PC-9 (cell line): ENCODE measurements at regions not wholly inside any gene's neighbourhood (a gene's known extent, or its start where the extent isn't known, plus 50 kb on each side); places are given as distances from the start of the nearest gene placed in this dataset.

Experiments
- BruUV-seq: library from RNA; stranded (reverse); fragments of 400-500 nt; replicated peaks from 2 replicates; lab custom pipeline; 2021; lab: Mats Ljungman, UMichigan
- CTCF ChIA-PET: fragments of 300-600 bp; sonication (Branson Sonifier 250); formaldehyde crosslinking; loops from one replicate; lab custom pipeline; 2022; ENCODE audit warnings: antibody characterized with exemption; lab: Charles Lee
- POLR2A ChIA-PET: fragments of 300-600 bp; sonication (Branson Sonifier 250); formaldehyde crosslinking; loops from one replicate; lab custom pipeline; 2022; ENCODE audit warnings: antibody characterized with exemption; ENCODE audit not compliant: unreplicated experiment; lab: Charles Lee
- DNase-seq, 2 experiments: peaks; one replicate each; pipeline versions ENCODE4 v3.0.0 to v3.0.0-alpha.2; 2015 to 2022; ENCODE audit warnings: mixed read lengths in 1 of 2
- H2AFZ ChIP-seq: fragments of 200-600 bp; sonication (generic); 2 replicates; pipeline ENCODE4 v1.8.1; 2017; ENCODE audit warnings: antibody characterized with exemption
- H3F3A ChIP-seq: fragments of 200-600 bp; sonication (generic); 2 replicates; pipeline ENCODE4 v1.8.1; 2017; ENCODE audit warnings: antibody characterized with exemption, mild to moderate bottlenecking, low read depth; ENCODE audit not compliant: insufficient read depth
- H3K27ac ChIP-seq: fragments of 200-600 bp; sonication (generic); 2 replicates; pipeline ENCODE4 v1.6.1; 2016; ENCODE audit warnings: mixed run types
- H3K27me3 ChIP-seq: fragments of 200-600 bp; sonication (generic); 2 replicates; pipeline ENCODE4 v1.6.1; 2016; ENCODE audit warnings: low read depth, mixed run types; ENCODE audit not compliant: insufficient read depth
- H3K36me3 ChIP-seq: fragments of 200-600 bp; sonication (generic); 2 replicates; pipeline ENCODE4 v1.6.1; 2016; ENCODE audit warnings: low read depth, mixed run types
- H3K4me1 ChIP-seq: fragments of 200-600 bp; sonication (generic); replicated peaks from 2 replicates; pipeline ENCODE4 v1.6.1; 2016; ENCODE audit warnings: mixed run types; ENCODE audit not compliant: insufficient read depth
- H3K4me2 ChIP-seq: fragments of 200-600 bp; sonication (generic); 2 replicates; pipeline ENCODE4 v1.6.1; 2017; ENCODE audit warnings: mixed run types
- H3K4me3 ChIP-seq: fragments of 200-600 bp; sonication (generic); 2 replicates; pipeline ENCODE4 v1.6.1; 2016; ENCODE audit warnings: mixed run types
- H3K79me2 ChIP-seq: fragments of 200-600 bp; sonication (generic); 2 replicates; pipeline ENCODE4 v1.6.1; 2017; ENCODE audit warnings: low read depth, mixed run types
- H3K9me2 ChIP-seq: fragments of 200-600 bp; sonication (generic); 2 replicates; pipeline ENCODE4 v1.8.1; 2017; ENCODE audit warnings: mild to moderate bottlenecking; ENCODE audit not compliant: insufficient read depth
- H3K9me3 ChIP-seq: fragments of 200-600 bp; sonication (generic); 2 replicates; pipeline ENCODE4 v1.8.1; 2016; ENCODE audit warnings: low read depth; ENCODE audit not compliant: insufficient read depth
- H4K20me1 ChIP-seq: fragments of 200-600 bp; sonication (generic); 2 replicates; pipeline ENCODE4 v1.8.1; 2017; ENCODE audit not compliant: insufficient read depth
- EZH2 ChIP-seq: fragments of 200-600 bp; sonication (generic); IDR thresholded peaks from 2 replicates; pipeline ENCODE4 v1.8.0; 2017; ENCODE audit warnings: antibody characterized with exemption, low read depth
- intact Hi-C: fragments of 100-400 bp; cut with micrococcal nuclease; formaldehyde crosslinking; loops from one replicate; pipeline ENCODE4 v1.10.0; 2022; ENCODE audit not compliant: unreplicated experiment
- TF ChIP-seq, protein P1 (sequence below): fragments of 200-600 bp; sonication (generic); conservative IDR thresholded peaks from 2 replicates; pipeline ENCODE4 v1.6.1; 2017; ENCODE audit warnings: mixed run types, antibody characterized with exemption, mild to moderate bottlenecking, moderate library complexity

DNA sequence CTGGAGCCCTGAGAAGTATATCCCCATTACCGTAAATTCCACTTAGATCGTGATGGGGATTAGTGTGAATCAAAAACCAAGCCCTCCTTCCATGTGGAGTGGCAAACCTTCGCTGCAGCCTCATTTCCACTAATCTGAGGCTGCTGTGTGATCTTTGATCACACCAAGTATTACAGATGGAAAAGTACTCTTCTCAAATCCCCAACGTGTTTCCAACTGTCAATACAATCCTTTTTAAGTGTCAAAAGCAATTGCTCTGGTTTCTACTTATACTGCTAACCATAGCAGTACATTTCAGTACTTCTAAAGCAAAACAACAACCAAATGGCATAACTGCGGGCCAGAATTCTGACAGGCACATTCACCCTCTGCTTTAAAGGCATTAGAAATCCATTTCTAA is 307.7 kb upstream of the ADAMTS16 start:
- Histone ChIP-seq H3K79me2 (no peaks in the 10 kb centered on the region), H3F3A (no peaks in the 10 kb centered on the region), H4K20me1 (no peaks in the 10 kb centered on the region), H2AFZ (no peak overlapping the region), H3K4me2 (no peak overlapping the region), H3K4me1 (no peaks in the 10 kb centered on the region), H3K9me3 (no peaks in the 10 kb centered on the region), H3K27me3 (peaks cover 41% of the 10 kb centered on the region; the same call in 1 of the 2 replicates), H3K36me3 (no peaks in the 10 kb centered on the region), H3K9me2 (no peaks in the 10 kb centered on the region), H3K27ac (no peak overlapping the region), H3K4me3 (no peak overlapping the region)
- DNase-seq: no peak
- no TSS peak for BruUV-seq
- intact Hi-C loops: no loop called here
- POLR2A ChIA-PET: no interaction called here
- CTCF ChIA-PET: no interaction called here
- TF ChIP-seq, protein P1, sequence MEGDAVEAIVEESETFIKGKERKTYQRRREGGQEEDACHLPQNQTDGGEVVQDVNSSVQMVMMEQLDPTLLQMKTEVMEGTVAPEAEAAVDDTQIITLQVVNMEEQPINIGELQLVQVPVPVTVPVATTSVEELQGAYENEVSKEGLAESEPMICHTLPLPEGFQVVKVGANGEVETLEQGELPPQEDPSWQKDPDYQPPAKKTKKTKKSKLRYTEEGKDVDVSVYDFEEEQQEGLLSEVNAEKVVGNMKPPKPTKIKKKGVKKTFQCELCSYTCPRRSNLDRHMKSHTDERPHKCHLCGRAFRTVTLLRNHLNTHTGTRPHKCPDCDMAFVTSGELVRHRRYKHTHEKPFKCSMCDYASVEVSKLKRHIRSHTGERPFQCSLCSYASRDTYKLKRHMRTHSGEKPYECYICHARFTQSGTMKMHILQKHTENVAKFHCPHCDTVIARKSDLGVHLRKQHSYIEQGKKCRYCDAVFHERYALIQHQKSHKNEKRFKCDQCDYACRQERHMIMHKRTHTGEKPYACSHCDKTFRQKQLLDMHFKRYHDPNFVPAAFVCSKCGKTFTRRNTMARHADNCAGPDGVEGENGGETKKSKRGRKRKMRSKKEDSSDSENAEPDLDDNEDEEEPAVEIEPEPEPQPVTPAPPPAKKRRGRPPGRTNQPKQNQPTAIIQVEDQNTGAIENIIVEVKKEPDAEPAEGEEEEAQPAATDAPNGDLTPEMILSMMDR: no peak
- no peak for TF ChIP-seq EZH2

DNA sequence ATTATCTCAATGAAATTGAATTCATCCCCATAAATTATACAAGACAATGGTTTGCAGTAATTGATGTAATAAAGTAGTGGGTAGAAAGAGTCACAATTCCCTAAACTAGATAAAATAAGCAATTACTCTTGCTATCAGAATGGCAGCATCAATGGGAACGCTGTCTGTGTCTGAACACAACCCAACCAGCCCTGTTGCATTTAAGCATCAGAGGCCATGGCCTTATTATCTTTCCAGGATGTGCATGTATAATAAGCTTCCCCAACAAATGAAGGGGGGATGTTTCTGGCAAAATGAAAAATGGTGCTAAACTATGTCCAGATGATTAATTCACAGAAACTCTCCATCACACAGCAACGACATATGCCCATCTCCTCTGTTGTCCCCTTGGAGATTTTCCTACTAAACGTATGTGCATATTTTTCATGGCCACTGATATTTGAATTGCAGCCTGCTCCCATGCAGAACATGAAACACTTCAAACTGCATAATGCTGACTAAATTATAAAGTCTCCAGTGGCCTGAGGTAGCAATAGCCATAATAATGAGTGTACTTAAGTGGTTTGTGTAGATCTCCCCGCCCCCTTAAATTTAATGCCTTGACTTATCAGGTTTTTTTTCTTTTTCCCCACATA is 306.9 kb upstream of the ADAMTS16 start:
- Histone ChIP-seq H3K4me3 (no peak overlapping the region), H3K27me3 (peaks cover 38% of the 10 kb centered on the region; the same call in 1 of the 2 replicates), H3K79me2 (no peaks in the 10 kb centered on the region), H3F3A (no peaks in the 10 kb centered on the region), H3K36me3 (no peaks in the 10 kb centered on the region), H3K27ac (no peak overlapping the region), H3K9me3 (no peaks in the 10 kb centered on the region), H4K20me1 (no peaks in the 10 kb centered on the region), H2AFZ (no peak overlapping the region), H3K4me1 (no peaks in the 10 kb centered on the region), H3K9me2 (no peaks in the 10 kb centered on the region), H3K4me2 (no peak overlapping the region)
- intact Hi-C loops: no loop called here
- TF ChIP-seq, protein P1: no peak
- no peak for TF ChIP-seq EZH2
- ChIA-PET POLR2A (no interaction called here), CTCF (no interaction called here)
- BruUV-seq: no TSS peak
- DNase-seq: no peak

DNA sequence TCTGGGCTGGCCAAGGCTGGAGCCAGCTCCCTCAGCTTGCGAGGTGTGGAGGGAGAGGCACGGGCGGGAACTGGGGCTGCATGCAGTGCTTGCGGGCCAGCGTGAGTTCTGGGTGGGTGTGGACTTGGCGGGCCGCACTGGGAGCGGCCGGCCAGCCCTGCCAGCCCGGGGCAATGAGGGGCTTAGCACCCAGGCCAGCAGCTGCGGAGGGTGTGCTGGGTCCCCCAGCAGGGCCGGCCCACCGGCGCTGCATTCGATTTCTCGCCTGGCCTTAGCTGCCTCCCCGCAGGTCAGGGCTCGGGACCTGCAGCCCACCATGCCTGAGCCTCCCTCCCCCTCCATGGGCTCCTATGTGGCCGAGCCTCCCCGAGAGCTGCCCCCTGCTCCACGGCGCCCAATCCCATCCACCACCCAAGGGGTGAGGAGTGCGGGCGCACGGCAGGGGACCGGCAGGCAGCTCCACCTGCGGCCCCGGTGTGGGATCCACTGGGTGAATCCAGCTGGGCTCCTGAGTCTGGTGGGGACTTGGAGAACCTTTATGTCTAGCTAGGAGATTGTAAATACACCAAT is 302.6 kb upstream of the ADAMTS16 start:
- H3K9me3 ChIP-seq: no peaks in the 10 kb centered on the region
- H3K4me2 ChIP-seq: no peak overlapping the region
- no peaks in the 10 kb centered on the region for H3K36me3 ChIP-seq
- no peaks in the 10 kb centered on the region for H3K79me2 ChIP-seq
- peaks cover 34% of the 10 kb centered on the region; the same call in 1 of the 2 replicates for H3K27me3 ChIP-seq
- ChIA-PET CTCF (no interaction called here), POLR2A (no interaction called here)
- no peaks in the 10 kb centered on the region for H4K20me1 ChIP-seq
- H3K4me1 ChIP-seq: no peaks in the 10 kb centered on the region
- intact Hi-C loops: no loop called here
- DNase-seq: no peak
- TF ChIP-seq, protein P1: no peak
- TF ChIP-seq EZH2: no peak
- no peak overlapping the region for H3K4me3 ChIP-seq
- H2AFZ ChIP-seq: no peak overlapping the region
- no peaks in the 10 kb centered on the region for H3K9me2 ChIP-seq
- H3F3A ChIP-seq: no peaks in the 10 kb centered on the region
- no peak overlapping the region for H3K27ac ChIP-seq
- no TSS peak for BruUV-seq
